Left ventricle myocardium inferior (tissue), 1 donor: ENCODE measurements at regions not wholly inside any gene's neighbourhood (a gene's known extent, or its start where the extent isn't known, plus 50 kb on each side); places are given as distances from the start of the nearest gene placed in this dataset.

Experiments
- DNase-seq: peaks from one replicate; pipeline ENCODE4 v3.0.0-alpha.2; 2020
- H3K27ac ChIP-seq: fragments of 200-600 bp; replicated peaks from 2 replicates; pipeline ENCODE4 v1.8.0; 2021
- H3K27me3 ChIP-seq: fragments of 200-600 bp; 2 replicates; pipeline ENCODE4 v1.8.0; 2021; ENCODE audit warnings: low read depth
- H3K36me3 ChIP-seq: fragments of 200-600 bp; 2 replicates; pipeline ENCODE4 v1.8.0; 2021
- H3K4me1 ChIP-seq: fragments of 200-600 bp; 2 replicates; pipeline ENCODE4 v1.8.0; 2021
- H3K4me3 ChIP-seq: fragments of 200-600 bp; 2 replicates; pipeline ENCODE4 v1.8.0; 2021; ENCODE audit warnings: mild to moderate bottlenecking, moderate library complexity
- H3K9me3 ChIP-seq: fragments of 200-600 bp; replicated peaks from 2 replicates; pipeline ENCODE4 v1.8.0; 2021
- CTCF ChIP-seq: fragments of 200-600 bp; IDR thresholded peaks from 2 replicates; pipeline ENCODE4 v1.8.0; 2021; ENCODE audit warnings: antibody characterized with exemption, mild to moderate bottlenecking, borderline replicate concordance
- intact Hi-C: fragments of 100-400 bp; cut with micrococcal nuclease; formaldehyde crosslinking; loops from one replicate; pipeline ENCODE4 v1.11.0; 2022
- donor health status: DM: no; HTN: yes; CAD: no; lungs with severe emphysema.

DNA sequence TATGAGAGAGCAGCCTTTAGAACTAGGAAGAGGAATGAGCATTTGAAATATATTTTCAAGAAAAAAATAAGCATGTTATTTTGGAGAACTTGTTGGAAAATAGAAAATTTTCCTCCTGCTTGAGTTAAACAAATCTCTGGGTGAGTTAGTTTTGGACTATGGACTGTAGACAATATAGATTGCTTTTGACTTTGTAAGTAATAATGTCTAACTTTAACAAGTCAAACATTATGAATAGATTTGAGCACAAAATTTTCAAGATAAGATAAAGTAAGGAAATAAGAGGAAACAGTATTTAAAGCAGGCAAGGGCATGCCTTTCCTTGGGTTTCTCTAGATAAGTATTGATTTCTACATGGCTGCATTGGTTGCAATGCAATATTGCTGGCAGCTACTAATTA lies 360.8 kb downstream of the LMO4 start:
- intact Hi-C loops: no loop called here
- Histone ChIP-seq H3K27me3 (no peaks in the 10 kb centered on the region), H3K4me1 (peaks cover 18% of the 10 kb centered on the region), H3K27ac (no peak overlapping the region), H3K4me3 (no peak overlapping the region), H3K9me3 (no peaks in the 10 kb centered on the region), H3K36me3 (no peaks in the 10 kb centered on the region)
- no peak for TF ChIP-seq CTCF
- DNase-seq: no peak

DNA sequence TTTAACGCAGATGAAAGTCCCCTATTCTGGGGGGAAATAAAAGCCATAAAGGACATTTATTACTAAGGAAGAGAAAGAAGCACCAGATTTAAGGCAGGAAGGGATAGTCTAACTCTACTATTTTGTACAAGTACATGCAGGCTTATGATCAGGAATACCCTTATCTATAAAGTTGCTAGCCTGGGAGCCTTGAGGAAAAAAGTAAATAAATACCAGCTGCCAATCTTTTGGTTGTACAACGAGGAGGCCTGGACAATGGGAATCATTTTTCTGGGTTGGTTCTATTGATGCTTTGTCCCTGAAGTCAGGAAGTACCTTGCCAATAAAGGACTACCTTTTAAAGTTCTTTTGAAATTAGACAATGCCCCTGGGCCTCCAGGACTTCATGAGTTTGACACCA lies 367.8 kb downstream of the LMO4 start:
- Histone ChIP-seq H3K27me3 (no peaks in the 10 kb centered on the region), H3K36me3 (no peaks in the 10 kb centered on the region), H3K27ac (no peak overlapping the region), H3K4me3 (no peak overlapping the region), H3K4me1 (no peaks in the 10 kb centered on the region), H3K9me3 (peaks cover 12% of the 10 kb centered on the region)
- intact Hi-C loops: no loop called here
- no peak for DNase-seq
- no peak for TF ChIP-seq CTCF

GRCh38 chr1:87702455-87702854 lies 373.8 kb downstream of the LMO4 start:
- intact Hi-C loops: no loop called here
- H3K4me1 ChIP-seq: no peaks in the 10 kb centered on the region
- no peaks in the 10 kb centered on the region for H3K27me3 ChIP-seq
- TF ChIP-seq CTCF: no peak
- H3K9me3 ChIP-seq: peaks cover 35% of the 10 kb centered on the region
- H3K4me3 ChIP-seq: no peak overlapping the region
- DNase-seq: no peak
- no peak overlapping the region for H3K27ac ChIP-seq
- H3K36me3 ChIP-seq: no peaks in the 10 kb centered on the region

- Histone ChIP-seq H3K27ac (no peak overlapping the region), H3K4me1 (no peaks in the 10 kb centered on the region), H3K9me3 (peaks cover 35% of the 10 kb centered on the region), H3K36me3 (no peaks in the 10 kb centered on the region), H3K4me3 (no peak overlapping the region), H3K27me3 (no peaks in the 10 kb centered on the region)
- intact Hi-C loops: no loop called here
- no peak for TF ChIP-seq CTCF
- DNase-seq: no peak
These were observed 376.6 kb downstream of the LMO4 start for GRCh38 chr1:87705233-87705632.

DNA sequence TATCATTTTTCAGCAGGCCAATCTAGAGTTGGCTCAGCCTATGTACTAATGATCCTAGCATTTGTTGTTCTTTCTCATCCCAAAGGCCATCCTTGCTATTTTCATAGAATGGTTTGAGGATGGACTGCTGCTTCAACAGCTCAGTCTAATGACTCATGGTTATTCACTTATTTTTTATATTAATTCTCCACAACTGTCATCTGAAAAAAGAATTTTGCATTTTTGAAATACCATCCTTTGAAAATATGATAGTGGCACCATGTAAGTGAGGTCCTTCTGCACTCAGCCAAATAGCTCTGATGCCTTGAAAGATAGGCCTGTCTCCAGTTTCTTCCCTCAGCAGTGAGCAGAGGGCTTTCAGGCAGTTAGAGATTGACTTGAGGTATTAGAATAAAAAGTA lies 377.5 kb downstream of the LMO4 start:
- intact Hi-C loops: no loop called here
- H3K9me3 ChIP-seq: peaks cover 26% of the 10 kb centered on the region
- no peaks in the 10 kb centered on the region for H3K36me3 ChIP-seq
- no peak for TF ChIP-seq CTCF
- H3K4me1 ChIP-seq: no peaks in the 10 kb centered on the region
- no peaks in the 10 kb centered on the region for H3K27me3 ChIP-seq
- no peak overlapping the region for H3K4me3 ChIP-seq
- DNase-seq: no peak
- no peak overlapping the region for H3K27ac ChIP-seq

- no peak overlapping the region for H3K27ac ChIP-seq
- no peak for DNase-seq
- H3K27me3 ChIP-seq: no peaks in the 10 kb centered on the region
- H3K9me3 ChIP-seq: peaks cover 20% of the 10 kb centered on the region
- H3K36me3 ChIP-seq: no peaks in the 10 kb centered on the region
- no peaks in the 10 kb centered on the region for H3K4me1 ChIP-seq
- H3K4me3 ChIP-seq: no peak overlapping the region
- intact Hi-C loops: no loop called here
- no peak for TF ChIP-seq CTCF
These were observed 378.1 kb downstream of the LMO4 start for GRCh38 chr1:87706779-87707228.
